ENCODE measurements at regions not wholly inside any gene's neighbourhood (a gene's known extent, or its start where the extent isn't known, plus 50 kb on each side); places are given as distances from the start of the nearest gene placed in this dataset.

DNA sequence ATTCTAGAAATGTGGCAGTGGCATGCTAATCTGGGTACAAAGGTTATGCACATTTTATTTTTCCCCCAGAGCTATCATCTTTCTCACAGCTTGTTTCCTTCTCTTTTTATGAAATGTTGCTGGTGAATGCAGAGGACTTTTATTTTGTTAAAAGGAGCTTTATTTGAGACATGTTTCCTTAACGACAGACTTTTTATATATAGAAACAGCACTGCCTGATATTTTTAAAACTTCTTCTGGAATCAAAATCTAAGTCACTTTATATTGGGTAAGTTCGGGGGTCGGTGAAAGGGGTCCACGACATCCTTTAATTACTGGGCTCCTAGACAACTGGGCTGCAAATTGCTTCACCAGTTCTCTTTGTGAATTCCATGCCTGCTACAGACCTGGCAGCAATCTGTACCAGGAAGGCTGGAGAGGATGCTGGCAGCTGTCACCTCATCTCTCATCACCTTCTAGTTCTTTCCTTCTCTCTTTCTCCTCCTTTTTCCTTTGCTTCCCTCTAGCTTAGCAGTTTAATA is 464.7 kb downstream of the PDCD6IP start:
- TF ChIP-seq CTCF (conservative IDR thresholded peaks at IDR 0.05; ENCODE audit: low read depth, low read length) = no peak
- H3K4me3 ChIP-seq (ENCODE audit: low read length) = no peak overlapping the region
- no peak for DNase-seq (ENCODE audit: low read depth)

DNA sequence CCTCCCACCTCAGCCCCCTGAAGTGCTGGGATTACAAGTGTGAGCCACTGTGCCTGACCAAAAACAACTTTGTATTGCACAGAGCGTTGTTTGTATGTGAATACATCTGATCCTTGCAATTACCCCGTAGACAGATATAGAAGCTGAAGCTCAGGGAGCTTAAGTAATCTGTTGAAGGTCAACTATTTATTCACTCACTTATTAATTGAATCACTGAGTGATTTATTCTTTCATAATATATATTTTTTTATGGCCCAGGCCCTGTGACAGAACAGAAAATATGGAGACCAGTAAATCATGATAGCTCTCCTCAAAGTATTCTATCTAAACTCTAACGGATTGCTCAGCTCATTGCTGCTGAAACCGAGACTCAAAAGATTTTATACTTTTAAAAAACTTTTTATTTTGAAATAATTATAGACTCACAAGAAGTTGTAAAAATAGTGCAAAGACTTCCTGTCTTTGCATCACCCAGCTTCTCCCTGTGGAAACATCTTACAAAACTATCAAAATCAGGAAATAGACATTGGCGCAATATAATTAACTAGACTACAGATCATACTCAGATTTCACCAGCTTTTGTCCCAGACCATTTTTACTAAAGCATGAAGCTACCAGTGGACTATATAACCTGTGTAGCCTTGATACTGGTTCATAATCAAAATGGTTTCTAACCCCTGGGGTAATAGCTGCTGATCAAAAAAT is 466.1 kb downstream of the PDCD6IP start:
- no peak overlapping the region for H3K4me3 ChIP-seq (ENCODE audit: low read length)
- no peak for DNase-seq (ENCODE audit: low read depth)
- TF ChIP-seq CTCF (conservative IDR thresholded peaks at IDR 0.05; ENCODE audit: low read depth, low read length) = no peak

DNA sequence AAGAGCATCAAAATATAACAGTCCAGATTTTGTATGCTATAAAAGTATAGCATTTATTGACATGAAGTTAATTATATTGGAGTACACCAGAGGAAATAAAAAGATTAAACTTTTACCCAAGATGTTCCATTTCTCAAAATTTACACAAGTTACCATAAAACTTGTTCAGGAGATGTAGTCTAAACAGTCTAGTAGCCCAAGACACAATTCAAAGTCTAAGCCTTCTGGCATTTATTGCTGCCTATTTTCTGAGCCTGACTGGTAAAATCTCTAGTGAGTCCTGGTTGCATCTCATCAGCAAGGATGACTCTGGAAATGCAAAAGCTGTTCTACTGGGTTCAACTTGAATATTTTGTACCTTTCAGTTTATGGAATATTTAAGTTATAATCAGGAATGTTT is 468.7 kb downstream of the PDCD6IP start:
- DNase-seq (ENCODE audit: low read depth) = no peak
- no peak overlapping the region for H3K4me3 ChIP-seq (ENCODE audit: low read length)
- no peak for TF ChIP-seq CTCF (conservative IDR thresholded peaks at IDR 0.05; ENCODE audit: low read depth, low read length)

DNA sequence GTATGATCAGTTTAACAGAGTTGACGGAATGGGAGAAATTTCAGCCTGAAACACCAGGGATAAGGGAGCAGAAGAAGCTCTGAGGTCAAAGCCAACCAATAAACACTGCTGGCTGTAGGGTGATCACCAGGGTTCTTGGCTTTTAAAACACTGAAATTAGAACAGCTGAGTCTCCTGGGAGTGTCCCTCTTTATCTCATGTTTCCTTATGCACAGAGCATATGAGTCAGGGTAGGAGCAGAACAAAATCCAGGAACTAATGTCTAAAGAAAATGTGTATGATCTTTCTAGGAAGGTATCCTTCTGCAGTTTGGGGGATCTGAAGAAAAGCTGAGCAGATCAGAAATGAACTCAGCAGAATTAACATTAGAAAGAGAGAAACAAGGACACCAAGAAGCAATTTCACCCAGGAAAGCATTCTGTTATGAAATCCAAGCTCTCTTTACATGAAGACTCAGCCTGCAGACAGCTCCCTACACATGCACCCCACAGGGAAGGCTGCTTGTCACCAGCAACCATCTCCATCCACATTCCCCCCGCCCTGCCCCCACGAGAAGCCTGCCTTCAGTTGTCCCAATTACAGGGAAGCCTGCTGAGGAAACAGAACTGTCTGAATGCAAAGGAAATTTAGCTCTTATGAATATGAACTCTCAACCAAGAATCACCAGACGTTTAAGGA is 469.7 kb downstream of the PDCD6IP start:
- TF ChIP-seq CTCF (conservative IDR thresholded peaks at IDR 0.05; ENCODE audit: low read depth, low read length) = no peak
- DNase-seq (ENCODE audit: low read depth) = no peak
- no peak overlapping the region for H3K4me3 ChIP-seq (ENCODE audit: low read length)

- no peak for DNase-seq (ENCODE audit: low read depth)
- TF ChIP-seq CTCF (conservative IDR thresholded peaks at IDR 0.05; ENCODE audit: low read depth, low read length) = no peak
- H3K4me3 ChIP-seq (ENCODE audit: low read length) = no peak overlapping the region
These were observed 477.4 kb downstream of the PDCD6IP start for GRCh38 chr3:34275811-34276210.

DNA sequence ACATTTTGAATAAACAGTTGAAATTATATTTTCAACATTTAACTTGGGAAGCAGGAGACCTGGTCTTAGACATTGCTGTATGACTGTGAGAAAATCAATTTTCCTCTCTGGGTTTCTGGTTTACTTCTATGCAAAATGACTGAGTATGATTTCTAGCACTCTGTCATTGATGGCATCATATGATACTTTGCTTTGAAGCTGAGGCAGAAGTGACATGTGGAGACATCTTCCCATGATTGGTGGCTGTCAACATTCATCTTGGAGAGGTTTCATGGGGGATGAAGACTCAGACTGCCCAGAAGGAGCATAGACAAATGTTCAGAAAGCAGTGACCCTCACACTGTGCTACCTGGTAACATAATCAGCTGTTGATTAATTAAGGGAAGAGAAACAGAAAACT is 477.9 kb downstream of the PDCD6IP start:
- TF ChIP-seq CTCF (conservative IDR thresholded peaks at IDR 0.05; ENCODE audit: low read depth, low read length) = no peak
- no peak for DNase-seq (ENCODE audit: low read depth)
- no peak overlapping the region for H3K4me3 ChIP-seq (ENCODE audit: low read length)

DNA sequence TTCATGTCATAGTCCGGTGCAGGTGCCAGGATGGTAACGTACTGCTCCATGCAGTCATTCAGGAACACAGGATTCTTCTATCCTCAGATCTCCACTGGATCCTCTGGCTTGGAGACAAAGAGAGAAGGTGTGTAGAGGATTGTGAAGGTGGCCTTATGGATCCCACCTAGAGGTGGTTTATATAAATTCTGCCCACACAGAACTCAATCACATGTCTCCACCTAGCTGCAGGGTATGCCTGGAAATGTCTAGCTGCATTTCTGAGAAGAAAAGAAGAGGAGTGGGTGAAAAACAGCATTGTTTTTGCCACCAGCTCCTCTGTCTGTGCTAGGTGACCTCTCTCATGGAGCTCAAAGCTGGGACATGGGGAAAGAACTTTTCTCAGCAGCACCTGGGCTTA is 478.7 kb downstream of the PDCD6IP start:
- no peak for DNase-seq (ENCODE audit: low read depth)
- no peak overlapping the region for H3K4me3 ChIP-seq (ENCODE audit: low read length)

More for the DNA sequence above, 478.7 kb downstream of the PDCD6IP start:
- TF ChIP-seq CTCF (conservative IDR thresholded peaks at IDR 0.05; ENCODE audit: low read depth, low read length) = peak; percentile 12

All from retinal pigment epithelial cell (primary cell).